OCI-LY1 (cell line): ENCODE measurements at regions not wholly inside any gene's neighbourhood (a gene's known extent, or its start where the extent isn't known, plus 50 kb on each side); places are given as distances from the start of the nearest gene placed in this dataset.

Experiments used
- H2AFZ ChIP-seq: fragments of 200-600 bp; sonication (generic), shearing (Covaris generic); 2 replicates; pipeline ENCODE4 v1.6.0; 2014; ENCODE audit warnings: antibody characterized with exemption, mild to moderate bottlenecking, low read length
- H3F3A ChIP-seq: fragments of 200-600 bp; sonication (generic), shearing (Covaris generic); 2 replicates; pipeline ENCODE4 v1.6.0; 2014; ENCODE audit warnings: mild to moderate bottlenecking, antibody characterized with exemption, low read length, moderate library complexity; ENCODE audit not compliant: insufficient read depth
- H3K27ac ChIP-seq: fragments of 200-600 bp; sonication (generic); 2 replicates; pipeline ENCODE4 v1.5.1; 2014; ENCODE audit warnings: low read length, mixed run types, mild to moderate bottlenecking, low read depth; ENCODE audit not compliant: poor library complexity, severe bottlenecking
- H3K27me3 ChIP-seq: fragments of 200-600 bp; sonication (generic); 2 replicates; pipeline ENCODE4 v1.6.0; 2014; ENCODE audit warnings: antibody characterized with exemption, mild to moderate bottlenecking, low read length, moderate library complexity; ENCODE audit not compliant: insufficient read depth
- H3K36me3 ChIP-seq: fragments of 200-600 bp; sonication (generic); 2 replicates; pipeline ENCODE4 v1.6.1; 2014; ENCODE audit warnings: mild to moderate bottlenecking, antibody characterized with exemption, low read length, moderate library complexity, mixed read lengths; ENCODE audit not compliant: insufficient read depth
- H3K4me1 ChIP-seq: fragments of 200-600 bp; sonication (generic); 2 replicates; pipeline ENCODE4 v1.5.1; 2014; ENCODE audit warnings: mild to moderate bottlenecking, low read length, moderate library complexity; ENCODE audit not compliant: insufficient read depth, severe bottlenecking
- H3K4me2 ChIP-seq: fragments of 200-600 bp; sonication (generic), shearing (Covaris generic); 2 replicates; pipeline ENCODE4 v1.6.1; 2014; ENCODE audit warnings: low read length
- H3K4me3 ChIP-seq: fragments of 200-600 bp; sonication (generic); 2 replicates; pipeline ENCODE4 v1.5.1; 2014; ENCODE audit warnings: low read length, low read depth, mild to moderate bottlenecking, mixed read lengths; ENCODE audit not compliant: poor library complexity, severe bottlenecking
- H3K79me2 ChIP-seq: fragments of 200-600 bp; shearing (Covaris generic); 2 replicates; pipeline ENCODE4 v1.6.1; 2016; ENCODE audit warnings: mixed run types, low read length, mixed read lengths; ENCODE audit not compliant: insufficient read depth
- H3K9ac ChIP-seq: fragments of 200-600 bp; sonication (generic), shearing (Covaris generic); 2 replicates; pipeline ENCODE4 v1.6.1; 2014; ENCODE audit warnings: mild to moderate bottlenecking, low read length, mixed read lengths
- H3K9me2 ChIP-seq: fragments of 200-600 bp; sonication (generic), shearing (Covaris generic); 2 replicates; pipeline ENCODE4 v1.6.1; 2014; ENCODE audit warnings: low read depth, mild to moderate bottlenecking, low read length, mixed read lengths
- H3K9me3 ChIP-seq: fragments of 200-600 bp; shearing (Covaris generic); 2 replicates; pipeline ENCODE4 v1.6.1; 2014; ENCODE audit warnings: low read length, mixed read lengths
- H4K20me1 ChIP-seq: fragments of 200-600 bp; sonication (generic), shearing (Covaris generic); 2 replicates; pipeline ENCODE4 v1.6.0; 2016; ENCODE audit warnings: mild to moderate bottlenecking, low read length; ENCODE audit not compliant: insufficient read depth
- CTCF ChIP-seq: fragments of 200-600 bp; sonication (generic), shearing (Covaris generic); IDR thresholded peaks from 2 replicates; pipeline ENCODE4 v1.5.1; 2017; ENCODE audit warnings: mild to moderate bottlenecking, antibody characterized with exemption, low read length, moderate library complexity, mixed read lengths
- EZH2 ChIP-seq: fragments of 200-600 bp; sonication (generic), shearing (Covaris generic); IDR thresholded peaks from 2 replicates; pipeline ENCODE4 v1.8.0; 2017; ENCODE audit warnings: borderline replicate concordance, mixed run types, mild to moderate bottlenecking, antibody characterized with exemption, low read length, moderate library complexity, mixed read lengths

- Histone ChIP-seq H3K4me3 (no peak overlapping the region), H3K27ac (no peak overlapping the region), H3K79me2 (no peaks in the 10 kb centered on the region), H2AFZ (no peak overlapping the region), H3K9ac (no peak overlapping the region), H3F3A (no peaks in the 10 kb centered on the region), H3K9me3 (no peaks in the 10 kb centered on the region), H4K20me1 (no peaks in the 10 kb centered on the region), H3K27me3 (no peaks in the 10 kb centered on the region), H3K4me1 (no peaks in the 10 kb centered on the region), H3K9me2 (no peaks in the 10 kb centered on the region), H3K4me2 (no peak overlapping the region), H3K36me3 (no peaks in the 10 kb centered on the region)
- TF ChIP-seq CTCF (no peak), EZH2 (no peak)
Observed at GRCh38 chr10:118163217-118163616, 116.5 kb upstream of the RAB11FIP2 start.

GRCh38 chr10:118161461-118162246, 114.9 kb upstream of the RAB11FIP2 start:
- Histone ChIP-seq H3K9me2 (no peaks in the 10 kb centered on the region), H3K4me2 (no peak overlapping the region)
- TF ChIP-seq CTCF (no peak), EZH2 (no peak)

GRCh38 chr10:118153287-118153686, 106.5 kb upstream of the RAB11FIP2 start:
- H3K4me1 ChIP-seq = no peaks in the 10 kb centered on the region
- no peaks in the 10 kb centered on the region for H3K27me3 ChIP-seq
- no peaks in the 10 kb centered on the region for H3K79me2 ChIP-seq
- no peak for TF ChIP-seq CTCF
- no peak for TF ChIP-seq EZH2
- H3K9me2 ChIP-seq = no peaks in the 10 kb centered on the region
- no peaks in the 10 kb centered on the region for H3F3A ChIP-seq
- no peak overlapping the region for H3K9ac ChIP-seq
- no peak overlapping the region for H3K4me2 ChIP-seq
- no peaks in the 10 kb centered on the region for H3K36me3 ChIP-seq
- no peaks in the 10 kb centered on the region for H3K9me3 ChIP-seq
- H3K27ac ChIP-seq = no peak overlapping the region
- no peak overlapping the region for H3K4me3 ChIP-seq
- H2AFZ ChIP-seq = no peak overlapping the region
- no peaks in the 10 kb centered on the region for H4K20me1 ChIP-seq

More at GRCh38 chr10:118161461-118162246, 114.9 kb upstream of the RAB11FIP2 start:
- Histone ChIP-seq H3K36me3 (no peaks in the 10 kb centered on the region), H3K4me3 (no peak overlapping the region), H3K4me1 (no peaks in the 10 kb centered on the region), H3K9ac (no peak overlapping the region), H3K27ac (no peak overlapping the region), H3K79me2 (no peaks in the 10 kb centered on the region), H3F3A (no peaks in the 10 kb centered on the region), H4K20me1 (no peaks in the 10 kb centered on the region), H3K9me3 (no peaks in the 10 kb centered on the region), H3K27me3 (no peaks in the 10 kb centered on the region), H2AFZ (no peak overlapping the region)
